ENCODE measurements at regions not wholly inside any gene's neighbourhood (a gene's known extent, or its start where the extent isn't known, plus 50 kb on each side); places are given as distances from the start of the nearest gene placed in this dataset.
"Not testable (repeated sequence)": the region's sequence is repeated elsewhere in the genome, so short reads cannot be mapped to it uniquely, and the experiment has no call there.

DNA sequence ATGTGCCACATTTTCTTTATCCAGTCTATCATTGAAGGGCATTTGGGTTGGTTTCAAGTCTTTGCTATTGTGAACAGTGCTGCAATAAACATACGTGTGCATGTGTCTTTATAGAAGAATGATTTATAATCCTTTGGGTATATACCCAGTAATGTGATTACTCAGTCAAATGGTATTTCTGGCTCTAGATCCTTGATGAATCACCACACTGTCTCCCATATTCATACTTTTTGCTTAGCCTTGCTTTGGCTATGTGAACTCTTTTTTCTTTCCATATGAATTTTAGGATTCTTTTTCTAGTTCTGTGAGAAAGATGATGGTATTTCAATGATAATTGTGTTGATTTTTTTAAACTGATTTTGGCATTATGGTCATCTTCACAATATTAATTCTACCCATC is 530.1 kb downstream of the SLC6A15 start:
- DNase-seq (ENCODE audit: low read depth in 2 of 2), result not testable (repeated sequence)

DNA sequence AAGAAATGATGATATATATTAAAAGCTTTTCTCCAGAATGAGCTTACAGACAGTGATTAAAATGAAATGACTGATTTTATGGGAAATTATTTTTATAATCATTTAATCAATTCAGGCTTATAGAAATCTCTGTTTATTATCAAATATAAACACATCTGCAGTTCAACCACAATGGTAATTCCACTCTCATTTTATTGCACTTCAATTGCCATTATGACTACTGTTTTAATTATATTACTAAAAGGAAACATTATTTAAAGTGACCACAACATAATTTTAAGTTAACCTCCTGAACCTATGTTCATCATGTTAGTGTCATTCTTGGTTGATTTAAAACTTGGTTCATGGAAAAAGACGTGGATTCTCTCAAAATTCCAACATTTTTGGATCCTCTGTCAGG is 536.3 kb downstream of the SLC6A15 start:
- DNase-seq (ENCODE audit: low read depth in 2 of 2), result no peak

DNA sequence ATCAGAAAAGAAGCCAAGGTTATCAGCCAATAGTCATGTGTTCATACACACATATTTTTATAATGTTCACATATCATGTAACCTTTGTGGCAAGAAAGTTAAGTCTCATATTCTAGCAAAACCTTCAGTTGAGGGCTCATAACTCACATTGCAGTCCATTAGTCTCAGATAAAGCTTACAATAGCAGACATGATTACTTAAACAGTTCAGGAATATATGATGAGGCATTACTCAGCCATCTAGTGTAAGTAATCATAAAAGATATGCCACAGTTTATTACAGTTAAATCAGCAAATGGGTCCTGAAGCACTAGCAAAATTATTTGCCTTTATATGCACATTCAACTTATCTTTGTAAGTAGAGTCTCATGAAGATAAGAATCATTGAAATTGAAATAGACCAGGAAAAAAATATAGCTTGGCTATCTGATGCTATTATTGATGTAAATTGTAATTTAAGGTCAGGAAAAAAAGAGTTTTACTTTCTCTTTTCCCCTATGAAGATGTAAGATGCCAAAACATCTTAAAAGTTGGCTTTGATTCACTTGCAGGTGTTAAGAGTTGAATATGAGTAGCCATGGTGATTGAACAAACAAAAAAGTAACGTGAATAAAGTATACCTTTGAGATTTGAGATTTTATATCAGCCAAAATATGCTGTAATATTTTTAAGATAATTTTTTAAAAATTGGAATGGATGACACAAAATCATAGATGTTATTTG is 537.0 kb downstream of the SLC6A15 start:
- DNase-seq (ENCODE audit: low read depth in 2 of 2), result no peak

DNA sequence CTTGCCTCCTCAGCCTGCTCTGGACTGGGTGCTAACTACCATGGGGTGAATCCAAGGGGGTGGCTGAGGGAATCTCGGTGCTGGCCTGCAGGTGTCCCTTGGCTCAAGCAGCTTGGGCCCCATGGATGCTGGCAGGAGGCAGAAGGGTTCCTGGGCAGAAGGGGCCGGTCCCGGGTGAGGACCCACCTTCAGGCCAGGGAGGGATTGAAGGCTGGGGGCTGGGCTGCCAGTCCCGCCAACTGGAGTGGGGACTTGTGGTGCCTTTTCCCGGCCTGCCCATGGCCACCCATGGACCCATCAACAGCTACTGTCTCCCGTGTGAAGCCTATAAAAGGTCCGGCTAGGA is 550.1 kb downstream of the SLC6A15 start:
- DNase-seq (ENCODE audit: low read depth in 2 of 2), result no peak

DNA sequence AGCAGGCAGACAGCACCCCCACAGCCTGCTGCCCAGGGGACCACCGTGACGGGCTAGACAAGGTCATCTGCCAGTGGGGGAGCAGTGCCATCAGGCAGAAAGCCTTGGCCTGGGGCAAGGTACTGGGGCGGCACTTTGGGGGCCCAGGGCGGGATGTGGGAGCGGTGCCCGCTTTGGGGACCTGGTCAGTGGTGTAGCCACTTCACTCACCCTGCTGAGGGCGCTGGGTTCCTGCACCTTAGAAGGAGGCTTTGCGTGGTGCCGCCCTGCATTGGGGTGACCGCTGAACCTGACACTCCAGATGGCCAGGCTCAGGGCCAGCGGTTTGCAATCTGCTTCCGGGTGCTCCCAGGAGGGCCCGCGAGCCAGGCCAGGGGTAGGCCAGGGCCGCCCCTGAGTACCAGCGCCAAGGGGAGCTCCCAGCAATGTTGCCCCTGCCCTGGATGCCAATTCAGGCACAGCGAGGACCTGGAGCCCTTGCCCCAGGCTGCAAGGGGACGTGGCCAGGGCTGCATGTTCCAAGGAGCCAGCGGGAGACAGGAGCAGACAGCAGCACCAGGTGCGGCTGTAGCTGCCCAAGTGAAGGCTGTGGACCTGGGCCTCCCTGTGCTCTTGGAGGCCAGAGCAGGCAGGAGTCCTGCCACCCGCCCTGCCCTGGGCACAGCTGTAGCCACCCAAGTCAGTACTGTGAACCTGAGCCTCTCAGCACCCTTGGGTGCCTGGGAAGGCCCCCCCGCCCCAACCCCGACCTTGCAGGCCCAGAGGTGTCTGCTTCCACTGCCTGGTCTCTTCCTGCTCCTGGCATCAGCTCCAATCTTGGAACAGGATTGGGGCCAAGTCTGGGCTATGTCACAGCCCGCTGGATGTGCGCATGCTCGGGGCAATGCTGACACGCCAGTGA is 550.7 kb downstream of the SLC6A15 start:
- no peak for DNase-seq (ENCODE audit: low read depth in 2 of 2)

DNA sequence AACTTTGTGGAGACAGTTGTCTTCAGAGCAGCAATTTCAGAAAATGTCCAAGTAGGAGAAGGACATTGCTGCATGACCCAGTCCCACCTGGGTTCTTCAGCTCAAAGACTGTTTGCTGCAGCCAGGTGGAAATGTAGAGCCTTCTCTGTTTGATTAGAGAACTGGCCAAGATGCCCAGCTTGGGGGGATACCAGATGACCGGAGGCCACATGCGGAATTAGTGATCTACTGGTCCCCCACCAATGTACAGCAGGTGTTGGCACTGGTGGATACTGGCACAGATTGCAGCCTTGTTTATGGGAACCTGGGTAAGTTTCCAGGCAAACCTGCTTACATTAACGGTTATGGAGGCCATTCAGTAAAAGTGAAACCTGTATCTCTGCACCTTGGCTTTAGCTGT is 555.3 kb downstream of the SLC6A15 start:
- DNase-seq (ENCODE audit: low read depth in 2 of 2), result no peak

DNA sequence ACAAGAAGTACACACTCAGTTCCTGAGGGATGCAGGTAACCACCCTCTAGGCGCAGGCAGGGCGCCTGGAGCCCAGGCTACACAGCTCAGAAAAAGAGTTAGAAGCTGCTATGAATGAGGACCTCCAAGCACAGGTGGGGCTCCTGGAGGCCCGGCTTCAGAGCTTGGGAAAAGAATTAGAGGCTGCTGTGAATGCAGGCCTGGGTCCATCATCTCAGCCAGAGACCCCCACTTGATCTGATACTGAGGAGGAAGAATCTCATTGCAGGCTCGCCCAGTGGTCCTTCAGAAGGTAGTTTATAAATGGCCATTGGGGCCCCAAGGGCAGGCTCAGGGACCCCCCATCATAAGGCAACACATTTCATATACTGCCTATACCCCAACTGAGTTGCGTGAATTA is 556.4 kb downstream of the SLC6A15 start:
- DNase-seq (ENCODE audit: low read depth in 2 of 2), result no peak

DNA sequence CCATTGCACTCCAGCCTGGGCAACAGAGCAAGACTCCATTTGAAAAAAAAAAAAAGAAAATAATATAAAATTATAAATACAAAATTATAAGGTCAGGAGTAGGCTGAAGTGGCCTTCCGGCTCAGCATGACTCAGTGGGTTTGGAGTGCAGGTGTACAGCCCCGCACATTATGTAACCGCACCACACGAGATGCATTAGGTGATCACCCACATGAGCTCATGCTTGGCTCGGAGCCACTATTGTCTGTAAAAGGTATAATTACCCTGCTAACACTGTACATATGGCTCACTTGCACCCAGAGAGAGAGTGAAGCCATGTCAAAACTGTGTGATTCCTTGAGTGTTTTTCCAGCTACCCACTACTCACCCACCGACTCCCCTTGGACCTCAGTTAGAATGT is 557.0 kb downstream of the SLC6A15 start:
- DNase-seq (ENCODE audit: low read depth in 2 of 2), result no peak

DNA sequence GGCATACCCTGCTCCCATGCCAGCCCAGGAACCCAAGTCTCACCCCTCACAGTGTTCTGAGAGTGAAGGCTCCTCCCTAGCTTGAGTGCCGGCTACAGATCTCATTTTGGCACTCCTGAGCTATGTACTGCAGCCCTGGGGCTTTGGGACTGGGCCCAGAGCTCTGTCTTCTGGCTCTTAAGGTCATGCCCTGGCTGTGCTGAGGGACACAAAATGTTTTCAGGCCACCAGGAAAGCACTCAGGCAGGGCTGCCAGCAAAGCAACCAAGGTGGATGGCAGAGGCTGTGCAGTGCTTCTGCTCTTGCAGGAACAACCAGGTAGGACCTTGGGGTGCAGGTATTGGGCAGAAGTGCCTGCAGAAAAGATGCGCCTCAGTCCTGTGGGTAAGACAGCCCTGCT is 564.0 kb downstream of the SLC6A15 start:
- no peak for DNase-seq (ENCODE audit: low read depth in 2 of 2)

DNA sequence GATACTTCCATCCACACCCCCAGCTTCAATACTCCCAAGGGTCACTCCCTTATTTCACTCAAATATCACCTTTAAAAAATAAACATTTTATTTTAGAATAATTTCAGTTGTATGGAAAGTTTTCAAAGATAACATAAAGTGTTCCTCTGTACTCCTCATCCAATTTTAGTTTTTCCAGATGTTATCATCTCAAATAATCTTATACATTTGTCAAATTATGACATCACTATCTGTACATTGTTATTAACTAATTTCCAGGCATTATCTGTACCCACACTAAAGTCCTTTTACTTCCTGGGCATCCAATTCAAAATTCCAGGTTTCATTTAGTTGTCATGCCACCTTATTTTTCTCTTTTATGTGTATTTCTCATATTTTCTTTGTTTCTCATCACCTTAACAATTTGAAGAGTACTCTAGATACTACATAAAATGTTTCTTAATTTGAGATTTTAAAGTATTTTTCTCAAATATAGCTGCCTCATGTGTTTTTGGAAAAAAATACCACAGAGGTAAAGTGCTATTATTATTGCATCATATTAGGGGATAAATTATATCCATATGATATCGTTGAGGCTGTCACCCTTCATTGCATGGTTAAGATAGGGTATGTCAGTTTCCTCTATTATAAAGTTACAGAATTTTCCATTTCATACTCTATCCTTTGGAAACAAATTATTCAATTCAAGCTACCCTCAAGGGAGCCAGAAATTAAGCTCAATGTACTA is 571.0 kb downstream of the SLC6A15 start:
- no peak for DNase-seq (ENCODE audit: low read depth in 2 of 2)

DNA sequence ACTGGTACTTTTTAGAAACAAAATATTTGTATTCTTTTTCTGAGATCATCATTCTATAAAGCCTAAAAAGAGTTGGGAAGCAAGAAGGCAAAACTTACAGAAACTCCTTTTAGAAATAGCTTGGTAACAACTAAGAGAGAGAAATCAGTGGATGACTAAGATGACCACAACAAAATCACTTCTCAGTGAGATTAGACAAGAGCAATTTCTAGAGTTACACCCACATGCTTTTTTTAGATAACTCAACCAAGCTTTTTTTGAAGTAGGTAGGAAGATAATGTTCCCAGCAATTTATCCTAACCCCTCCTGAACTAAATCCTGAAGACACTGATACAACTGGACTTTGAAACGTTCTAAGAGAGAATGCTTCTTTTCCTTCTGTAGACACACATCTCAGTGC is 576.4 kb downstream of the SLC6A15 start:
- DNase-seq (ENCODE audit: low read depth in 2 of 2), result no peak

DNA sequence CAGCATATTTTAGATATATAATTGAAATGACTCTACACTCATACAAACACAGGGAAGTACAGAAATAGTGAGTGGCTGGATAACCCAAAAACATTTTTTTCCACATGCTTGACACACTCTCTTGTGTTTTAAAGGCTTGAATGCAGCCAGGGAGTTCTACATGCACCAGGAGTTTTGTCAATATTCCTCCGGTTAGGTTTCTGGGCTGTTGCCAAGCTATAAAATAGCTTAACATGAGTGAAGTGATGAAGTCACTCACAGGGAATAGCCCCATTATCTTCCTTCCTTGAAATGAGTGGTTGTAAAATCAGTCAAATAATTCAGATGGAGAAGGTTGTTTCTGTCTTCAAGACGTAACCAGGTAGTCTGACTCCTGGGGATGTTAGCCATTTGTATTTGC is 582.7 kb downstream of the SLC6A15 start:
- no peak for DNase-seq (ENCODE audit: low read depth in 2 of 2)

DNA sequence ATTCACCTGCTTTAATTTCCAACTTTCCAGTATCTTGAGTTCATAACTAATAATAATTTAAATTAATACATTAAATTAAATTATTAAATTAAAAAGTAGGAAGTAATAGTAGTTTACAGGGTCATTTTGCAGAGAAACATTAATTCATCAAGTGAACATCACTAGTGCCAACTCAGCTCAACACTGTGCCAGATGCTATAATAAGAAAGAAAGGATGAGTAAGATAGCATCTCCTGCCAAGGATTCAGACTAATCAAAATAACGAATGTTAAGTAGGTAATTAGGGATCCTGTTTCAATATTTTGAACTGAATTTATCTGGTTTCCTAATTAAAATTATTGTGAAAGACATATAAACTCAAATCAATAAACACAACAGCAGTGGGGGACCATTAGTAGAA is 596.7 kb downstream of the SLC6A15 start:
- DNase-seq (ENCODE audit: low read depth in 2 of 2), result no peak

DNA sequence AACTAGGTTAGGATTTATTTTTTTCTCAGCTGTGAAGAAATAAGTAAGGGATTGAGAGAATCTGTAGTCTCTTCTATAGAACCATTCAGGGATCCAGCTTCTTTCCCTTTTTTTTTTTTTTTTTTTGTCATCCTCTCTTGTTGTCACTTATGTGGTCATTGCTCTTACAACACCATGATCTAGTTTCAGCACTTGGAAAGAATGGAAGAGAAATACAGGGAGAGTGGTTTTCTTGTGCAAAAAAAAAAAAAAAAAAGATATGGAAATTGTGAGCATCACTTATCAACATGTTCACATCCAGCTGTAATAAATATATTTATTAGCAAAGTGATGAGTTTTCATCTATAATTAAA is 599.3 kb downstream of the SLC6A15 start:
- no peak for DNase-seq (ENCODE audit: low read depth in 2 of 2)

DNA sequence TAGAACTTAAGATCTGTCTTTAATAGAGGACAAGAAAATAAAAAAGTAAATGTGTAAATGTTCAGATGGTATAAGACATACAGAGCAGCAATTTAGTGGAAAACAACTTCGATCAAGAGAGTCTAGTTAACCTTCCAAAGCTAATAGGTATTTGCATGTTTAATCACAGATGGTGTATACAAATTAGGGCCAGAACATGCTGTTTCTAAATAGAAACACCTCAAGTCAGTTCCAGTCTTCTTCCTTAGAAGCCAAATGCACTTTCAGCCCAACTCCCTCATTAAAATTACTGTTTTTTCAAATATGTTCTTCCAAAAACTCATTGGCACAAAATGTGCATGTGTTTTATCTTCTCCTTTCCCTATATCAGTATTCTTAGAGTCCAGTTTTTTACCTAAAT is 604.4 kb downstream of the SLC6A15 start:
- no peak for DNase-seq (ENCODE audit: low read depth in 2 of 2)

DNA sequence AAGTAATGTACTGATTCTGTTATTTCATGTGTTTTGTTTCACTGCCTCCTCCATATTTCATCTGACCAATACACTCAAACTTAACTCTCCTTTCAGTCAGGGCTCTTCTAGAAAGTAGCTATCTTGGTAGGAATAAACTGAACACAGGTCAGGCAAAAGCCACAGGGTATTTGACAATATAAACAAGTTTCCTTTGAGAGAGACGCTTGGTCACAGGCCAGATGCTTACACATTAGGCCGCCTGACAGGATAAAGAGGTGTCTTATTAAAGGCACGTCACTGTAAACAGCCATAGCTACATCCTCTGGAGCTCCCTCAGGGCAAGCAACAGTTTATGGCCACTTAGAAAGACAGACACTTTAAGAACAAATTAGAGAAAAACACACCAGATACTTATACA is 607.5 kb downstream of the SLC6A15 start:
- no peak for DNase-seq (ENCODE audit: low read depth in 2 of 2)

DNA sequence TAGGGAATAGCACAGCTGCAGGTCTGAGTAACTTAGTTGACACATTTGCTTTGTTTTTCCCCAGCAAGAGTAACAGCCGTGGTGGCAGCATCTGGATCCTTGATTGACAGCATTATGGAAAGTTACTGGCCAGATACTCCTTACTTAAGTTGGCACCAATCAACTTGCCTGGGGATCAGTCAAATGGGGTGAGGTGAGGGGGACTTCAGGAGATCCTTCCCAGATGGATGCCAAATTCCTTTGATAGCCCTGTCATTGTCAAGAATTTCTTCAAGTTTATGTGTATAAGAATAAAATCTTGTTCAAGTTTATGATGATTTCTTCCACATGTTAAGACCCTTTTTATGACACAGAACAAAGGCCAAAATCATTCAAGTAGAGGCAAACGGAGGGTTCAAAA is 618.4 kb downstream of the SLC6A15 start:
- no peak for DNase-seq (ENCODE audit: low read depth in 2 of 2)

DNA sequence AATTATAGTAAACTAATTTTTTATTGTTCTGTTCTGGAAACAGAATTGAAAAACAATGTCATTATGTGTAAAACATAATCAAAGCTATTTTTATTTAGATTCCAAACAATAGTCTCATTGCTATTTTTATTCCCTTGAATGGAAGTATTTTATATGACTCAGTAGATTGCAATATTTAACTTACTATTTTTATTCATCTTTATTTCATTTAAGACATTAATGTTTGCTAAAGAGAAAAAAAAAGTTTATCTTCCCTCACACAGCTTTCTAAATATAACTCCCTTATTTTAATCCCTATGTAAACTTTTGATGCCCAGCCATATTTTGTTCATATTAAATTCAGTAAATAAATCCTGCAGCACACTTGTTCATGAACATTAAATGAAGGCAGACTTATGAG is 622.4 kb downstream of the SLC6A15 start:
- DNase-seq (ENCODE audit: low read depth in 2 of 2), result no peak

DNA sequence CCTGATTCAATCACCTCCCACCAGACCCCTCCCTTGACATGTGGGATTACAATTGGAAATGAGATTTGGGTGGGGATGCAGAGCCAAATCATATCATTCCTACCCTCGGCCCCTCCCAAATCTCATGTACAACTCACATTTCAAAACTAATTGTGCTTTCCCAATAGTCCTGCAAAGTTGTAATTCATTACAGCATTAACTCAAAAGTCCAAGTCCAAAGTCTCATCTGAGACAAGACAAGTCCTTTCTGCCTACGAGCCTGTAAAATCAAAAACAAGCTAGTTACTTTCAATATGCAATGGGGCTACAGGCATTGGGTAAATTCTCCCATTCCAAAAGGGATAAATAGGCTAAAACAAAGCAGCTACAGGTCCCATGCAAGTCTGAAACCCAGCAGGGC is 634.6 kb downstream of the SLC6A15 start:
- DNase-seq (ENCODE audit: low read depth in 2 of 2), result no peak

DNA sequence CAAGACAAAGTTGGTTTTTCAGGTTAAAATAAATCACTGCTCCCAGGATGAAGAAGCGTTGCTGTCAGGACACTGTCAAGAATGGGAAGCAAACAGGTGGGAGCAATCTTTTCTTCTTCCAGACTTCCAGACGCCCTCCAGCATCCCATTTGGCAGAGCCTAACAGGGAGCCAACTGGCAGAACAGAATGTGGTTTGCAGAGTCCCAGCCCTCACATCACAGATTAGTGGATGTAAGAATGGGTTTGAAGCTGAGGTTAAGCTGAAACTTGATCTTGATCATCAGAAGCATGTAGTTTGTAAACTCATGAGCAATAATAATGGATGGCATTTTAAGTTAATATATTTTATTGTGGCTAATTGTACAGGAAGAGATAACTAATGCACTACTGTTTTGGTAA is 636.4 kb downstream of the SLC6A15 start:
- no peak for DNase-seq (ENCODE audit: low read depth in 2 of 2)

DNA sequence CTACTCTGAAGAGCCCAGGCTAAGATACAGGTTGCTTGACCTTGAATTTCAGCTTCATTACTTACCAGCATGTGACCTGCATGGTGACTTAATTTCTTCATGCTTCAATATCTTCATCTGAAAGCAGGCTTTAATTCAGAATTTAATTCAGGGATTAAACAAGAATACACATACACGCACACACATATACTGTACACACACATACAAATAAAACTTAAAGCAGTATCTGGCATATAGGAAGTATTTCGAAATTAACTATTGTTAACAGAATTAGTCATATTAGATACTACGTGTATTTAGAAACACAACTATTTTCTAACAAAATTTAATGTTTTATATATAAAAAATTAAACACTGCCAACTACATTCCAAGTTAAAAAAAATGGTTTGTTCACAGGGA is 640.3 kb downstream of the SLC6A15 start:
- DNase-seq (ENCODE audit: low read depth in 2 of 2), result no peak

DNA sequence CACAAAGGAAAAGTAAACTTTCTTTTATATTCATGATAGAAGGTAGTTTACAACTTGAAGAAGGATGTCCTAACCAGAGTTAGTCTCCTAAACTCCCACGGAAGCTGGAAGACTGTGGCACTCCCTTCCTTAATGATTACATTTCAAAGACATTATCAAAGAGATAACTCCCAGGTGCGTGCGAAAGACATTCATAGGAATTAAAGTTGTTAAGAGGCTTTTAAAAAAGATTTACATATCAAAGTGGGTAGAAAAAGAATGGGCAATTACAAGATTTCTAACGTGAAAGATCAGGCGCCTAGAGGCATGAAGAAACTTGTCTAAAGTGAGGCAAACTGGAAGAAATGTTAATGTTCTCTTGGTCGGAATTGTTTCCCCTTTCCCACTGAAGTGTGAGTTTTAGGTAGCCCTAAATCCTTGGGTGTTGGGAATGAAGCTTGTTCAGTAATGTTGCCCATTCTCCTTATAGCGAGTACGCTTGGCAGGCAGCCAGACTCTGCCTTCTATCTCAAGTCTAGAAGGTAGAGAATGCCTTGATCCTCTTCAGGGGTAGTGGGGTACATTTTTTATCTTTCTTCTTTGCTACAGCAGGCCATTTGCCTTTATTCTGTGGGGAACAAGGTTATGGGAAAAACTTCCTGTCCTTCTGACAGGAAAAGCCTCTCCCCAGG is 642.0 kb downstream of the SLC6A15 start:
- DNase-seq (ENCODE audit: low read depth in 2 of 2), result no peak
